ENCODE measurements at regions not wholly inside any gene's neighbourhood (a gene's known extent, or its start where the extent isn't known, plus 50 kb on each side); places are given as distances from the start of the nearest gene placed in this dataset.

DNA sequence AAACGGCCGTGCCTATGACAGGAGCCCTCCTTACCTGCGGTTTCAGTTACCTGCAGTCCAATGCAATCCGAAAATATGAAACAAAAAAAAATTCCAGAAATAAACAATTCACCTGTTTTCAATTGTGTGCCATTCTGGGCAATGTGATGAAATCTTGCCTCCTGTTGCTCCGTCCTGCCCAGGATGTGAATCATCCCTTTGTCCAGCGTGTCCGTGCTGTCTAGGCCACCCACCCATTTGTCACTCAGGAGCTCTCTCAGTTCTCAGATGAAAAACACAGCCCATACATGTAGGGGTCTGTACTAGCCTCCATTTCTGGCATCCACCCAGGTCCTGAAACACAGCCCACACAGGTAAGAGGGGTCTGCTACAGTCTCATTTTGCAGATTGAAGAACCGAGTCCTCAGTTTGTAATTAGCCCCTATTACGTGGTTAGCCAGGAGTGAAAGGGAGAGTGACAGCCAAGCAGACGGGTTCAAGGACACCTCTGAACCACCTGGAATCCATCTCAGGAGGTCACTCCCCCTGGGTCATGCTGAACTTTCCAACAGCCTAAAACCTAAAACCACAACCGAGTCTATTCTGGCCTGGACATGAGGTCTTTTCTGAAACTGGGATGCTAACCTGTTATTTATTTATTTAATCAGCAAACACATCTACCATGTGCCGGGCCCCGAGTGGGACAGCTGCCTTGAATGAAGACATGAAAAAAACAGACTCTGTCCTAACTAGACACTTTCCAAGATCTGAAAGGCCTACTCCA is 317.2 kb downstream of the SHANK2 start:
- CTCF ChIA-PET (ENCODE audit: low intra/inter-chr PET ratio), result no interaction called here
- ATAC-seq (no peak), DNase-seq (ENCODE audit: extremely low read depth in 1 of 4, low spot score in 3 of 4) (no peak), FAIRE-seq (no peak)
- Histone ChIP-seq H4K20me1 (replicated peaks; ENCODE audit: control insufficient read depth, insufficient read depth, low read length) (no peaks in the 10 kb centered on the region), H3K4me1 (replicated peaks in 1 of 2; ENCODE audit: control insufficient read depth in 2 of 2, insufficient read depth in 2 of 2, low read length in 2 of 2) (no peaks in the 10 kb centered on the region), H3K9me3 (replicated peaks; ENCODE audit: control insufficient read depth, insufficient read depth, low read depth, low read length) (no peaks in the 10 kb centered on the region), H3K9ac (ENCODE audit: insufficient read depth in 1 of 2, low read depth in 2 of 2, low read length in 2 of 2) (no peak overlapping the region), H3K36me3 (ENCODE audit: control insufficient read depth, insufficient read depth, low read length) (no peaks in the 10 kb centered on the region), H3K9me1 (ENCODE audit: control insufficient read depth, insufficient read depth, low read length) (no peaks in the 10 kb centered on the region), H3K79me2 (ENCODE audit: control insufficient read depth, insufficient read depth, low read length) (no peaks in the 10 kb centered on the region), H3K4me3 (no peak overlapping the region), H3K27ac (ENCODE audit: extremely low read depth, low read depth, low read length) (no peak overlapping the region), H3K4me2 (ENCODE audit: insufficient read depth, low read length) (no peak overlapping the region), H2AFZ (ENCODE audit: low read depth, low read length) (no peak overlapping the region), H3K27me3 (ENCODE audit: control insufficient read depth in 2 of 2, insufficient read depth in 2 of 2, low read length in 2 of 2) (peaks cover 0 to 13% of the 10 kb centered on the region in 2 experiments; a peak in 2 of 5 replicates)
- under 1% methylated on average over 13 of the region's 13 CpGs for WGBS (ENCODE audit: insufficient coverage, low coverage, missing lambda C conversion rate)
- intact Hi-C loops (cut with micrococcal nuclease), result no loop called here
- in situ Hi-C loops (cut with MboI), result no loop called here
- no TSS peak for BruUV-seq (replicated peaks)
- POLR2A ChIA-PET, result no interaction called here
- TF ChIP-seq ZNF75A (CRISPR knock-in tag; IDR thresholded peaks at IDR 0.05), result no peak
- no peak for TF ChIP-seq ZNF384 (IDR thresholded peaks at IDR 0.05; ENCODE audit: low read depth, low read length)

DNA sequence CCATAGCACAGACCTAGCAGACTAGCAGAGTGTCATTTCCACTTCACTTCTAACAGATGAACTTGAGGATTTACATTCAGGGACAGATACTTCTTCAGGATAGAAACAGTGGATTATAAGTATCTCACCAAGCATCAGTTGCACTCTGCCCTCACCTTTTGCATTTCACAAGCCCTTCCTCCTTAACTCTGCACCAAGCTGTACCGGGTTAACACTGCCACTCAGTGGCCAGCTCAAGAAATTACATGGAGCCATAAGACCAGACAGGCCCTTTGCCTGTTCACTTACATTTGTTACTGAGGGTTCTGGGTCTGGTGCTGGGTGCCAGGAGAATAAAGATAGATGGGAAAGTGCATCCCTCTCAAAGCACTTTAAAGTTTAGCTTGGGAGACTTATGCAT is 309.8 kb downstream of the SHANK2 start:
- 0% methylated on average over 1 of the region's 1 CpG for WGBS (ENCODE audit: insufficient coverage, low coverage, missing lambda C conversion rate)
- no peaks in the 10 kb centered on the region for H3K9me1 ChIP-seq (ENCODE audit: control insufficient read depth, insufficient read depth, low read length)
- no peak for FAIRE-seq
- peaks cover 7% of the 10 kb centered on the region for H3K9me3 ChIP-seq (replicated peaks; ENCODE audit: control insufficient read depth, insufficient read depth, low read depth, low read length)
- peak; percentile 25 to 45 (median 42) for DNase-seq (ENCODE audit: extremely low read depth in 1 of 4, low spot score in 3 of 4)
- no peaks in the 10 kb centered on the region for H3K4me1 ChIP-seq (replicated peaks in 1 of 2; ENCODE audit: control insufficient read depth in 2 of 2, insufficient read depth in 2 of 2, low read length in 2 of 2)
- no TSS peak for BruUV-seq (replicated peaks)
- H3K4me3 ChIP-seq, result no peak overlapping the region
- no peak overlapping the region for H2AFZ ChIP-seq (ENCODE audit: low read depth, low read length)
- ChIA-PET CTCF (ENCODE audit: low intra/inter-chr PET ratio) (no interaction called here), POLR2A (no interaction called here)
- in situ Hi-C loops (cut with MboI) (no loop called here), intact Hi-C loops (cut with micrococcal nuclease) (no loop called here)
- H3K36me3 ChIP-seq (ENCODE audit: control insufficient read depth, insufficient read depth, low read length), result no peaks in the 10 kb centered on the region
- H3K4me2 ChIP-seq (ENCODE audit: insufficient read depth, low read length), result no peak overlapping the region
- no peaks in the 10 kb centered on the region for H3K79me2 ChIP-seq (ENCODE audit: control insufficient read depth, insufficient read depth, low read length)
- no peaks in the 10 kb centered on the region for H3K27me3 ChIP-seq (ENCODE audit: control insufficient read depth in 2 of 2, insufficient read depth in 2 of 2, low read length in 2 of 2)
- no peak for ATAC-seq
- H3K27ac ChIP-seq (ENCODE audit: extremely low read depth, low read depth, low read length), result no peak overlapping the region
- no peak overlapping the region for H3K9ac ChIP-seq (ENCODE audit: insufficient read depth in 1 of 2, low read depth in 2 of 2, low read length in 2 of 2)
- no peaks in the 10 kb centered on the region for H4K20me1 ChIP-seq (replicated peaks; ENCODE audit: control insufficient read depth, insufficient read depth, low read length)
- TF ChIP-seq JUN (IDR thresholded peaks at IDR 0.05; ENCODE audit: borderline replicate concordance, low read depth, low read length) (0 out of 2 replicates have a peak, but pooled peaks have one; percentile 14), JUN (CRISPR knock-in tag; IDR thresholded peaks at IDR 0.05; ENCODE audit: borderline replicate concordance) (no peak), SNRNP70 (optimal IDR thresholded peaks at IDR 0.05; ENCODE audit: low read depth, low read length) (no peak), TARDBP (IDR thresholded peaks at IDR 0.05) (no peak), CBX1 (IDR thresholded peaks at IDR 0.05; ENCODE audit: low read depth) (peak; percentile 78), NFIC (IDR thresholded peaks at IDR 0.05) (no peak), MYBL2 (IDR thresholded peaks at IDR 0.05; ENCODE audit: low read depth) (no peak), MYBL2 (CRISPR knock-in tag; IDR thresholded peaks at IDR 0.05; ENCODE audit: borderline replicate concordance) (no peak), CBX5 (IDR thresholded peaks at IDR 0.05; ENCODE audit: borderline replicate concordance, low read depth) (peak; percentile 92), RAD21 (CRISPR knock-in tag; conservative IDR thresholded peaks at IDR 0.05 in 1 of 2, IDR thresholded peaks at IDR 0.05 in 1 of 2) (peak in 1 of 2 experiments; percentile 40; a peak in 1 of 4 replicates), RB1 (IDR thresholded peaks at IDR 0.05; ENCODE audit: low read depth) (no peak), NBN (IDR thresholded peaks at IDR 0.05; ENCODE audit: low read depth) (no peak), SMAD1 (IDR thresholded peaks at IDR 0.05; ENCODE audit: low read depth, low read length, partially characterized antibody) (no peak), SREBF2 (CRISPR knock-in tag; IDR thresholded peaks at IDR 0.05) (no peak), POLR3G (IDR thresholded peaks at IDR 0.05; ENCODE audit: extremely low read depth, insufficient read length, insufficient replicate concordance) (no peak)

All from K562 (cell line).